Upper lobe of right lung (tissue), 1 donor: ENCODE measurements at regions not wholly inside any gene's neighbourhood (a gene's known extent, or its start where the extent isn't known, plus 50 kb on each side); places are given as distances from the start of the nearest gene placed in this dataset.

Source experiments
- ATAC-seq: fragments of 200-7000 bp; cut with Tn5 transposase; one replicate; pipeline ENCODE4 v1.9.1; 2020; ENCODE audit warnings: mild to moderate bottlenecking, moderate library complexity
- DNase-seq: peaks from one replicate; pipeline ENCODE4 v3.0.0-alpha.2; 2020
- H3K27ac ChIP-seq: fragments of 200-600 bp; one replicate; pipeline ENCODE4 v1.8.0; 2022
- H3K27me3 ChIP-seq: fragments of 200-600 bp; one replicate; pipeline ENCODE4 v1.8.0; 2022; ENCODE audit warnings: mild to moderate bottlenecking
- H3K36me3 ChIP-seq: fragments of 200-600 bp; one replicate; pipeline ENCODE4 v1.8.0; 2022
- H3K4me1 ChIP-seq: fragments of 200-600 bp; one replicate; pipeline ENCODE4 v1.8.0; 2022
- H3K4me3 ChIP-seq: fragments of 200-600 bp; one replicate; pipeline ENCODE4 v1.8.0; 2022; ENCODE audit warnings: mild to moderate bottlenecking
- H3K9me3 ChIP-seq: fragments of 200-600 bp; one replicate; pipeline ENCODE4 v1.8.0; 2022
- intact Hi-C: fragments of 100-400 bp; cut with DNase I; formaldehyde crosslinking; loops from one replicate; pipeline ENCODE4 v1.11.0; 2022
- TF ChIP-seq, protein P1 (sequence below): fragments of 200-600 bp; IDR thresholded peaks from one replicate; pipeline ENCODE4 v1.8.0; 2022; ENCODE audit warnings: antibody characterized with exemption
- donor health status: DM: no; HTN: yes; CAD: no; lungs with severe emphysema.

DNA sequence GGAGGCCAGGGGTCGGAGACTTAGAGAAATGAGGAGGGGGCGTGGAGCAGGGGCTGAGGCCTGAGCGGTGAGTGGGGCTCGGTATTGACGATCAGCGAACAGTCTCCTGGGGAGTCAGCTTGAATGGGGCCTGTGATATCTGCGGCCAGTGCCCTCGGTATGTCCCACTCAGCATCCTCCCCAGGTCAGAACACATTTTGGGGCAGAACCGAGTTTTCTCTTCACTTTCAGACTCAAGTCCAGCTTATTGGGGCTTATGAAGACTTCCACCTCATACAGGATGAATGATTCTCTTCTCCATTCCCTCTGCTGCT is 82.6 kb downstream of the RRM2 start:
- TF ChIP-seq, protein P1, sequence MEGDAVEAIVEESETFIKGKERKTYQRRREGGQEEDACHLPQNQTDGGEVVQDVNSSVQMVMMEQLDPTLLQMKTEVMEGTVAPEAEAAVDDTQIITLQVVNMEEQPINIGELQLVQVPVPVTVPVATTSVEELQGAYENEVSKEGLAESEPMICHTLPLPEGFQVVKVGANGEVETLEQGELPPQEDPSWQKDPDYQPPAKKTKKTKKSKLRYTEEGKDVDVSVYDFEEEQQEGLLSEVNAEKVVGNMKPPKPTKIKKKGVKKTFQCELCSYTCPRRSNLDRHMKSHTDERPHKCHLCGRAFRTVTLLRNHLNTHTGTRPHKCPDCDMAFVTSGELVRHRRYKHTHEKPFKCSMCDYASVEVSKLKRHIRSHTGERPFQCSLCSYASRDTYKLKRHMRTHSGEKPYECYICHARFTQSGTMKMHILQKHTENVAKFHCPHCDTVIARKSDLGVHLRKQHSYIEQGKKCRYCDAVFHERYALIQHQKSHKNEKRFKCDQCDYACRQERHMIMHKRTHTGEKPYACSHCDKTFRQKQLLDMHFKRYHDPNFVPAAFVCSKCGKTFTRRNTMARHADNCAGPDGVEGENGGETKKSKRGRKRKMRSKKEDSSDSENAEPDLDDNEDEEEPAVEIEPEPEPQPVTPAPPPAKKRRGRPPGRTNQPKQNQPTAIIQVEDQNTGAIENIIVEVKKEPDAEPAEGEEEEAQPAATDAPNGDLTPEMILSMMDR, result no peak
- no peaks in the 10 kb centered on the region for H3K4me1 ChIP-seq

DNA sequence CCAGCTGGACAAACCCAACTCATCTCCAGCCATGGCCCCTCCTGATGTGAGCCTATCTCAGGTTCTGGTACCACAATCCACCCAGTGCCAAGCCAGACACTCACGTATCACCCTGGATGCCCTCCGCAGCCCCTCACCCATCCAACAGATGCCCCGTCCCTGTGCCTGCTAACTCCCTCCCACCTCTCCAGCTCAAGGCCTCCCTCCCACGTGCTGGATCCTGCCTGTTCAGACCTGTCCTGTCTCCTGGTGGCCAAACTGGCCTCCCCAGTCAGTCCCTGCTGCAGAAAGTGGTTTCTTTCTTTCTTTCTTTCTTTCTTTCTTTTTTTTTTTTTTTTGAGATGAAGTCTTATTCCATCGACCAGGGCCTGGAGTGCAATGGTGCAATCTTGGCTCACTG is 86.2 kb downstream of the RRM2 start:
- Histone ChIP-seq H3K27me3 (no peaks in the 10 kb centered on the region), H3K36me3 (no peaks in the 10 kb centered on the region), H3K9me3 (no peaks in the 10 kb centered on the region), H3K4me1 (no peaks in the 10 kb centered on the region), H3K27ac (no peak overlapping the region), H3K4me3 (no peak overlapping the region)
- TF ChIP-seq, protein P1, result no peak
- DNase-seq, result no peak
- ATAC-seq, result no peak
- intact Hi-C loops, result no loop called here

More for the DNA sequence above, 82.6 kb downstream of the RRM2 start:
- no peaks in the 10 kb centered on the region for H3K9me3 ChIP-seq
- no peak overlapping the region for H3K27ac ChIP-seq
- H3K4me3 ChIP-seq, result no peak overlapping the region
- DNase-seq (no peak), ATAC-seq (no peak)
- intact Hi-C loops, result no loop called here
- H3K27me3 ChIP-seq, result no peaks in the 10 kb centered on the region
- H3K36me3 ChIP-seq, result no peaks in the 10 kb centered on the region

DNA sequence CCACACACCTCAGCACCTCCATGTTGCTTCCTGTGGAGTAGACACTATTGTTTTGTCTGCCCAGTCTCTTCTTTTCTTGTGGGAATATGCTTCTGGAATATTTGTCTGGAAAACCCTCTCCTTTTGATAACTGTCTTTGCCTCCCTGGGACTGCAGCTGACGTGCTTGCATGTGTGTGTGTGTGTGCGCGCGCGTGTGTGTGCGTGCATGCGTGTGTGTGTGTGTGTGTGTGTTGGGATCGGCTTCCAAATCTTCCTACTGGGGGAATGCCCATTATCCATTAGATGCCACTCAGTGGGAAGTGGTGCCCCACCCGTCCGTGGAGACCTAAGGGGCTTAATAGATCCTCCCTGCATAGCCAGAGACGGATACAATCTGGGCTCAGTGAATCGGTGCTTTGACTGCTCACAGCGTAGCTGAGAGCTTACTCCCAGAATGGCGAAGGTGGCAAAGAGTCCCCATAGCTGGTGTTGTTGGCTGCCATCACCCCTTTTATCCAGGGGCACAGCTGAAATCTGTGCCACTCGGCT is 86.9 kb downstream of the RRM2 start:
- TF ChIP-seq, protein P1, result no peak
- Histone ChIP-seq H3K4me3 (no peak overlapping the region), H3K36me3 (no peaks in the 10 kb centered on the region), H3K27me3 (no peaks in the 10 kb centered on the region), H3K4me1 (no peaks in the 10 kb centered on the region), H3K9me3 (no peaks in the 10 kb centered on the region), H3K27ac (no peak overlapping the region)
- intact Hi-C loops, result no loop called here
- ATAC-seq (no peak), DNase-seq (no peak)

DNA sequence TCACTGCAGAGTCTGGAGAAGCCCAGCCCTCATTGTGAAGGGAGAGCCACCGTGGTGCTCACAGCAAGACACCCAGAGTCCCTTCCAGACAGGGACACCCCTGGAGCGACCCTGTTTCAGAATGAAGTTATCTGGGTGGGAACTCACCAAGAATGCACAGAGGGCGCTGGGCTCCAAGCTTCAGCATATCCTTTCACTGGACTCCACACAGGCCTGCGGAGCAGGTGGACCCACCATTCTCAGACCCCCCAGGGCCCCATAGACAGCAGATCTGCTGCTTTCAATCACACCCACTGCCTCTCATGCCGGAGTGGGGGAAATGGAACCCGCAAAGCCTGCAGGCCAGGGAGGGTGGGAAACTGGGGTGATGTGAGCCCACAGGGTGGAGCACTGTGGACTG is 87.8 kb downstream of the RRM2 start:
- no peak for ATAC-seq
- no peaks in the 10 kb centered on the region for H3K4me1 ChIP-seq
- no peaks in the 10 kb centered on the region for H3K27me3 ChIP-seq
- H3K9me3 ChIP-seq, result no peaks in the 10 kb centered on the region
- DNase-seq, result no peak
- intact Hi-C loops, result no loop called here
- H3K36me3 ChIP-seq, result no peaks in the 10 kb centered on the region
- H3K4me3 ChIP-seq, result no peak overlapping the region
- H3K27ac ChIP-seq, result no peak overlapping the region
- TF ChIP-seq, protein P1, result no peak

DNA sequence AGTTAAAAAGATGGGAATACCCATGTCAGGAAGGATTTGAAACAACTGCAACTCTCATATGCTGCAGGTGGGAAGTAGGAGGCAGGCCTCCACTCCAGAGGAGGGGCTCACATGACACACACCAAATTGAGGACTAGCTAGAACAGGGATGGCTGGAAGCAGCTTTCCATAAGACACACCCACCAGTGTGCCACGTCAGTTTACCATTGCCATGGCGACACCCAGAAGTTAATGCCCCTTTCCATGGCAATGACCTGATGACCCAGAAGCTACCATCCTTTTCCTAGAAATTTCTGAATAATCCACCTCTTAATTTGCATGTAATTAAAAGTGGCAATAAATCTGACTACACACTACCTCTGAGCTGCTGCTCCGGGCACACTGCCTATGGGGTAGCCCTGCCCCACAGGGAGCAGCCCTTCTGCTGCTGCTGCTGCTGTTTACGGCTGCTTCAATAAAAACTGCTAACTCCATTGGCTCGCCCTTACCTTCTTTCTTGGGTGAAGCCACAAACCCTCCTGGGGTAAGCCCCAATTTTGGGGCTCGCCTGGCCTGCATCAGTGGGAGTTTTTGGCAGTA is 89.4 kb downstream of the RRM2 start:
- H3K9me3 ChIP-seq, result no peaks in the 10 kb centered on the region
- DNase-seq, result no peak
- TF ChIP-seq, protein P1, result no peak
- H3K4me3 ChIP-seq, result no peak overlapping the region
- H3K36me3 ChIP-seq, result no peaks in the 10 kb centered on the region
- H3K27ac ChIP-seq, result no peak overlapping the region
- no peaks in the 10 kb centered on the region for H3K27me3 ChIP-seq
- H3K4me1 ChIP-seq, result no peaks in the 10 kb centered on the region
- ATAC-seq, result no peak
- intact Hi-C loops, result no loop called here

DNA sequence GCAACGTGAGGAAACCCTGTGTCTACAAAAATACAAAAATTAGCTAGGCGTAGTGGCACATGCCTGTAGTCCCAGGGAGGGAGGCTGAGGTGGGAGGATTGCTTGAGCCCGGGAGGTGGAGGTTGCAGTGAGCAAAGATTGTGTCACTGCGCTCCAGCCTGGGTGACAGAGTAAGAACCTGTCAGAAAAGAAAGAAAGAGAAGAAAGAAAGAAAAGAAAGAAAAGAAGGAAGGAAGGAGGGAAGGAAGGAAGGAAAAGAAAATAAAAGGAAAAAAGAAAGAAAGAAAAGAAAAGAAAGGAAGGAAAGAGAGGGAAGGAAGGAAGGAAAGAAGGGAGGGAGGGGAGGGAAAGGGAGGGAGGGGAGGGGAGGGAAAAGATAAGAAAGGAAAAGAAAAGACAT is 89.9 kb upstream of the HPCAL1 start:
- no peaks in the 10 kb centered on the region for H3K4me1 ChIP-seq
- H3K9me3 ChIP-seq, result no peaks in the 10 kb centered on the region
- no peak for ATAC-seq
- H3K27ac ChIP-seq, result no peak overlapping the region
- intact Hi-C loops, result no loop called here
- H3K4me3 ChIP-seq, result no peak overlapping the region
- TF ChIP-seq, protein P1, result no peak
- H3K36me3 ChIP-seq, result no peaks in the 10 kb centered on the region
- H3K27me3 ChIP-seq, result no peaks in the 10 kb centered on the region
- no peak for DNase-seq
